Glutamatergic neuron (in vitro differentiated cells): ENCODE measurements at regions not wholly inside any gene's neighbourhood (a gene's known extent, or its start where the extent isn't known, plus 50 kb on each side); places are given as distances from the start of the nearest gene placed in this dataset.

Source experiments
- DNase-seq: peaks from one replicate; pipeline ENCODE4 v3.0.0; 2022
- H3K27ac Mint-ChIP-seq: one replicate; pipeline ENCODE4 v1.8.0; 2020; ENCODE audit warnings: mild to moderate bottlenecking, mixed read lengths, inconsistent platforms; ENCODE audit not compliant: unreplicated experiment
- H3K27me3 Mint-ChIP-seq: one replicate; pipeline ENCODE4 v1.8.0; 2020; ENCODE audit warnings: mild to moderate bottlenecking, moderate library complexity, mixed read lengths, inconsistent platforms; ENCODE audit not compliant: unreplicated experiment
- H3K36me3 Mint-ChIP-seq: one replicate; pipeline ENCODE4 v1.8.0; 2020; ENCODE audit warnings: mild to moderate bottlenecking, mixed read lengths, inconsistent platforms; ENCODE audit not compliant: unreplicated experiment
- H3K4me1 Mint-ChIP-seq: one replicate; pipeline ENCODE4 v1.8.0; 2020; ENCODE audit warnings: mild to moderate bottlenecking, low read depth, mixed read lengths, inconsistent platforms; ENCODE audit not compliant: unreplicated experiment
- H3K4me3 Mint-ChIP-seq: one replicate; pipeline ENCODE4 v1.8.0; 2020; ENCODE audit warnings: mild to moderate bottlenecking, mixed read lengths, inconsistent platforms; ENCODE audit not compliant: unreplicated experiment
- H3K9me3 Mint-ChIP-seq: one replicate; pipeline ENCODE4 v1.8.0; 2020; ENCODE audit warnings: mild to moderate bottlenecking, moderate library complexity, mixed read lengths, inconsistent platforms; ENCODE audit not compliant: unreplicated experiment
- TF ChIP-seq, protein P1 (sequence below): fragments of 200-600 bp; sonication (generic); IDR thresholded peaks from one replicate; pipeline ENCODE4 v1.5.0; 2021; ENCODE audit not compliant: partially characterized antibody, unreplicated experiment

DNA sequence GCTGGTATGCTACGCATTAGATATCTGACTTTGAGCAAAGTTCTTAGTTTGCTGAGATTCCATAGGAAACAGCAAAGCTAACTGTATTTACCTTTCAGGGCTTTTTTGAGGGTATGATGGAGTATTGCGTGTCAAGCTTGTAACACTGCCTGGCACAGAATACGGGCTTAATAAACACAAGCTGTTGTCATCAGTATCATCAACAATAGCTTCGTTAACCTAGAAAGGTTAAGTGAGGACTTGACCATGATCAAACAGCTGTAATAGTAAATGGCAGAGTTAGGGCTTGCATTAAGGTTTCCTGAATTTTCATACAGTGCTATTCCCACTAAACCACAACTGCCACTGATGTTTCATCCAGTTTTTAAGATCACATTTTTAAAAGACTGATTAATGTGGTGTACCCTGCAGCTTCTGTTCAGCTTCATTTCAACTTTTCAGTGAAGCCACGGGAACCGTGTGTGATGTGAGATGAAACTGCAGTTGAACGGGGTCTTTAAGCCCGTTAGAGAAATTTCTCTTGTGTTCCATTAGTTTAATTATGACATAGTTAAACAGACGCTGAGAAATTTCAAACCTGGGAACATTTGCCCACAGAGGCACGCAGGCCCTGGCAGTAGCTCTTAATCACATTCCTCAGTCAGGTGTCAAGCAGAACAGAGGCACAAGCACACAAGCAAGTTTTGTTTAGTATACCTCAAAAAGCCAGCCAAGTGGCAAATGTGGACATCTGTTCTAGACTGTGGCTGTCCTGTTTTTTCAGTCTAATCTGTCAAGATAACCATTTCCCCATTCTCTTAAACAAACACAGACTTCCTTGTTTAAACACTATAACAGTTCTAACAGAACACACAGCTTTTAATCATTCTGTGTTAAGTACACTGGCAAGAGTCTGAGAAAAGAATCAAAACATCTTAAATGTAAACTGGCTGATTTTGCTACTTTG is 147.1 kb downstream of the ZNF608 start:
- DNase-seq = no peak
- no peaks in the 10 kb centered on the region for H3K27me3 Mint-ChIP-seq

DNA sequence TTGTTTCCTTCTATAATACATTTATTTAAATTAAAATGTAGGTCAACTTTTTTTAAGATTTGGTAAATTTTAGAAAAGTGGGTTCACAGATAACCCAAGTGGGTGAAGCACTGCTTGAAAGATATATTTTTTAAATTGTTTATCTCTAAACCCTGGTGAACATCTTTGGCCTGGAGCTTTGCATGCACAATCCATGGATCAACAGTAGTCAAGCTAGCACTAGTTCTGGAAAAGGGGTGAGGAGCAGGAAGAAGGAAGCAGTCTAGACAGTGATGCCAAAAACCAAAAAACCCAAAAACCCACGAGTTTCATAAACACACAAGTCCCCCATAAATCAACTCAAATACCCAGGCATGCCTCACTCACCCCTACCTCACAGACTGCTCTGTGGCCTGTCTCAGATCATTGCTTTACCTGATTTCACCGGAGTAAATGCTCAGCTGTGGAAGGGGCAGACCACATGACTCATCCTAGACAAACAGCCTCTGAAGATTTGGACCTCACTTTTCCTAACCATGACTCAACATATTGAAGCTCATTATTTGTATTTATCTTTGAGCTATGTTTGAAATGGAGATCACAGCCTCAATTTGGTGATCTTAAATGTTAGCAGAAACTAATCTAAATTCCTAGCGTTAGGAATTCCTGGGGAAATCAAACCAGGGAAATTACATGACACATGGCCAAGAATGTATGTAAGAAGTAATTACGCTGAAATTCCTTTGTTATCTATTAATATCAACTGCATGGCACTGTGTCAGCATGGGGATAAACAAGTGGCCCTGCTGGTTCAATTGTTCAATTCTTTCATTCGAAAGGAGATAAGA is 149.6 kb downstream of the ZNF608 start:
- H3K27me3 Mint-ChIP-seq = no peaks in the 10 kb centered on the region
- no peaks in the 10 kb centered on the region for H3K9me3 Mint-ChIP-seq
- no peak overlapping the region for H3K4me3 Mint-ChIP-seq
- no peak overlapping the region for H3K27ac Mint-ChIP-seq
- no peak for DNase-seq
- H3K4me1 Mint-ChIP-seq = peaks cover 15% of the 10 kb centered on the region
- TF ChIP-seq, protein P1, sequence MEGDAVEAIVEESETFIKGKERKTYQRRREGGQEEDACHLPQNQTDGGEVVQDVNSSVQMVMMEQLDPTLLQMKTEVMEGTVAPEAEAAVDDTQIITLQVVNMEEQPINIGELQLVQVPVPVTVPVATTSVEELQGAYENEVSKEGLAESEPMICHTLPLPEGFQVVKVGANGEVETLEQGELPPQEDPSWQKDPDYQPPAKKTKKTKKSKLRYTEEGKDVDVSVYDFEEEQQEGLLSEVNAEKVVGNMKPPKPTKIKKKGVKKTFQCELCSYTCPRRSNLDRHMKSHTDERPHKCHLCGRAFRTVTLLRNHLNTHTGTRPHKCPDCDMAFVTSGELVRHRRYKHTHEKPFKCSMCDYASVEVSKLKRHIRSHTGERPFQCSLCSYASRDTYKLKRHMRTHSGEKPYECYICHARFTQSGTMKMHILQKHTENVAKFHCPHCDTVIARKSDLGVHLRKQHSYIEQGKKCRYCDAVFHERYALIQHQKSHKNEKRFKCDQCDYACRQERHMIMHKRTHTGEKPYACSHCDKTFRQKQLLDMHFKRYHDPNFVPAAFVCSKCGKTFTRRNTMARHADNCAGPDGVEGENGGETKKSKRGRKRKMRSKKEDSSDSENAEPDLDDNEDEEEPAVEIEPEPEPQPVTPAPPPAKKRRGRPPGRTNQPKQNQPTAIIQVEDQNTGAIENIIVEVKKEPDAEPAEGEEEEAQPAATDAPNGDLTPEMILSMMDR = no peak
- no peaks in the 10 kb centered on the region for H3K36me3 Mint-ChIP-seq

More for the DNA sequence above, 147.1 kb downstream of the ZNF608 start:
- TF ChIP-seq, protein P1 = no peak
- Mint-ChIP-seq H3K4me1 (peaks cover 11% of the 10 kb centered on the region), H3K9me3 (peaks cover 3% of the 10 kb centered on the region), H3K36me3 (no peaks in the 10 kb centered on the region), H3K27ac (no peak overlapping the region), H3K4me3 (no peak overlapping the region)

DNA sequence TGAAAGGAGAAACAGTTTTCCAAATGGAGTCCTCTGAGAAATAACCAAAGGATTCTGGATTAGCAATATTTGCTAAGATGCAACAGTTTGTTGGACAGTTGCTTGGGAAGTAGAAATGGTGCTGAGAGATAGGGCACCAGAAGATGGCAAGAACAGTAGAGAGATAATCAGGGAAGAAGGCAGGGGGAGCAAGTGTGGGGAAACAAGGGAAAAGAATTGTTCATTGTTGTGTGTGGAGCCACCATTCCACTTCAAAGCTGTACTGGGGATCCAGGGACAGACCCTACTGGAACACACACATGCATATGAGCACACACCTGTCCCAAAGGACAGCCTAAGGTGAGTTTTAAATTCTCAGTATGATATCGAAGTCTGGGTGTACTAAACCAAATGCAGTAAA is 152.5 kb downstream of the ZNF608 start:
- Mint-ChIP-seq H3K4me1 (peaks cover 5% of the 10 kb centered on the region), H3K36me3 (no peaks in the 10 kb centered on the region), H3K9me3 (no peaks in the 10 kb centered on the region), H3K27me3 (no peaks in the 10 kb centered on the region), H3K27ac (no peak overlapping the region), H3K4me3 (no peak overlapping the region)
- DNase-seq = no peak
- TF ChIP-seq, protein P1 = no peak

DNA sequence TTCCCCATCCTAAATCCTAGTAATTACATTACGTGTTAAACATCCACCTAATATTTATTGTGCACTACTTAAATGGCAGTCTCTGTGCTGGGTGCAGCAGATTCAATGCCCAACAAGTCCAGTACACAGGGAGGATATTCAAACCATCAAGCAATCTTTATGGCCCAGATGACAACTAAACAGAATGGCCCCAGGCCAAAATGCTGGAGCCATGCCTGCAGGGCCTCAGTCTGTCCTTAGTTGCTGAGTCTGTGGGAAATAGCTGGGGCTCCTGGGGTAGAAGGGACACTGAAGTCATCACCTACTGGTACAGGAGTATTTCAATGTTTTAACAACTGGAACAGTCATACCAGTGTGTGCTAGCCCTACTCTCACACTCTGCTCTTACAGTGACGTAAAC is 153.5 kb downstream of the ZNF608 start:
- Mint-ChIP-seq H3K9me3 (no peaks in the 10 kb centered on the region), H3K36me3 (no peaks in the 10 kb centered on the region), H3K27ac (no peak overlapping the region), H3K4me3 (no peak overlapping the region), H3K4me1 (peaks cover 4% of the 10 kb centered on the region), H3K27me3 (no peaks in the 10 kb centered on the region)
- no peak for DNase-seq
- TF ChIP-seq, protein P1 = no peak
